ENCODE measurements at regions not wholly inside any gene's neighbourhood (a gene's known extent, or its start where the extent isn't known, plus 50 kb on each side); places are given as distances from the start of the nearest gene placed in this dataset.

GRCh38 chr6:43985329-43985728, 141.9 kb downstream of the MRPL14 start:
- TF ChIP-seq JUN (IDR thresholded peaks at IDR 0.05; ENCODE audit: borderline replicate concordance, insufficient read depth, insufficient read length, low read depth), result no peak
- TF ChIP-seq POLR2A (IDR thresholded peaks at IDR 0.05; ENCODE audit: low read depth, low read length), result no peak
- dilution Hi-C loops (cut with MboI; ENCODE audit: extremely low pct_ligation_motif_present, low sequenced_read_pairs), result no loop called here
- ChIA-PET CTCF (interaction anchor here (0.9 kb wide), 1 partner anchor 89 kb away, joined by 4 read pairs; no protein-coding TSS in a partner anchor), POLR2A (no interaction called here)
- Histone ChIP-seq H3K27me3 (ENCODE audit: control insufficient read depth in 2 of 2, insufficient read depth in 2 of 2, low read length in 2 of 2) (peaks cover 4 to 11% of the 10 kb centered on the region in 2 experiments), H4K20me1 (replicated peaks; ENCODE audit: control insufficient read depth, extremely low read depth, insufficient read depth, low read length) (no peaks in the 10 kb centered on the region), H3K79me2 (ENCODE audit: control insufficient read depth, insufficient read depth, low read length) (no peaks in the 10 kb centered on the region), H3K4me3 (replicated peaks in 1 of 3; ENCODE audit: insufficient read depth in 1 of 3, low read depth in 1 of 3, low read length in 3 of 3) (no peak overlapping the region), H3K36me3 (ENCODE audit: control insufficient read depth in 2 of 2, extremely low read depth in 1 of 2, insufficient read depth in 2 of 2, low read length in 2 of 2) (no peaks in the 10 kb centered on the region), H3K9ac (replicated peaks; ENCODE audit: extremely low read depth, insufficient read depth, low read length) (no peak overlapping the region), H3K9me1 (replicated peaks; ENCODE audit: control insufficient read depth, extremely low read depth, insufficient read depth, low read length) (no peaks in the 10 kb centered on the region), H3K27ac (ENCODE audit: insufficient read depth, low read depth, low read length) (no peak overlapping the region), H3K4me2 (ENCODE audit: insufficient read depth, low read length) (no peak overlapping the region), H2AFZ (ENCODE audit: low read depth, low read length) (no peak overlapping the region), H3K4me1 (ENCODE audit: control insufficient read depth, extremely low read depth, insufficient read depth, low read length) (no peaks in the 10 kb centered on the region), H3K9me3 (replicated peaks; ENCODE audit: control insufficient read depth, insufficient read depth, low read length) (no peaks in the 10 kb centered on the region)
- FAIRE-seq, result no peak
- intact Hi-C loops (cut with micrococcal nuclease), result no loop called here
- no TSS peak for BruUV-seq (replicated peaks)
- no peak for DNase-seq (ENCODE audit: low read depth, low spot score)

GRCh38 chr6:43984442-43985321, 142.6 kb downstream of the MRPL14 start:
- TF ChIP-seq POLR2AphosphoS5 (IDR thresholded peaks at IDR 0.05; ENCODE audit: insufficient read depth, low read depth, low read length) (no peak), FOS (IDR thresholded peaks at IDR 0.05; ENCODE audit: borderline replicate concordance, insufficient read depth, low read length) (no peak), EZH2 (IDR thresholded peaks at IDR 0.05; ENCODE audit: borderline replicate concordance, low read depth, low read length, severe bottlenecking) (no peak)
- BruUV-seq (replicated peaks), result no TSS peak
- H3K79me2 ChIP-seq (ENCODE audit: control insufficient read depth, insufficient read depth, low read length), result no peaks in the 10 kb centered on the region
- dilution Hi-C loops (cut with MboI; ENCODE audit: extremely low pct_ligation_motif_present, low sequenced_read_pairs) (no loop called here), intact Hi-C loops (cut with micrococcal nuclease) (no loop called here)
- ChIA-PET CTCF (no interaction called here), POLR2A (no interaction called here)
- no peaks in the 10 kb centered on the region for H3K4me1 ChIP-seq (ENCODE audit: control insufficient read depth, extremely low read depth, insufficient read depth, low read length)
- no peaks in the 10 kb centered on the region for H3K9me1 ChIP-seq (replicated peaks; ENCODE audit: control insufficient read depth, extremely low read depth, insufficient read depth, low read length)
- H3K27me3 ChIP-seq (ENCODE audit: control insufficient read depth in 2 of 2, insufficient read depth in 2 of 2, low read length in 2 of 2), result peaks cover 4 to 11% of the 10 kb centered on the region in 2 experiments
- FAIRE-seq, result no peak
- no peak overlapping the region for H3K9ac ChIP-seq (replicated peaks; ENCODE audit: extremely low read depth, insufficient read depth, low read length)
- no peak for DNase-seq (ENCODE audit: low read depth, low spot score)
- H3K36me3 ChIP-seq (ENCODE audit: control insufficient read depth in 2 of 2, extremely low read depth in 1 of 2, insufficient read depth in 2 of 2, low read length in 2 of 2), result no peaks in the 10 kb centered on the region
- no peak overlapping the region for H3K27ac ChIP-seq (ENCODE audit: insufficient read depth, low read depth, low read length)
- no peak overlapping the region for H3K4me3 ChIP-seq (replicated peaks in 1 of 3; ENCODE audit: insufficient read depth in 1 of 3, low read depth in 1 of 3, low read length in 3 of 3)
- H2AFZ ChIP-seq (ENCODE audit: low read depth, low read length), result no peak overlapping the region
- no peaks in the 10 kb centered on the region for H3K9me3 ChIP-seq (replicated peaks; ENCODE audit: control insufficient read depth, insufficient read depth, low read length)
- H3K4me2 ChIP-seq (ENCODE audit: insufficient read depth, low read length), result no peak overlapping the region
- no peaks in the 10 kb centered on the region for H4K20me1 ChIP-seq (replicated peaks; ENCODE audit: control insufficient read depth, extremely low read depth, insufficient read depth, low read length)

Measured in endothelial cell of umbilical vein (primary cell).